VCaP (cell line): ENCODE measurements at regions not wholly inside any gene's neighbourhood (a gene's known extent, or its start where the extent isn't known, plus 50 kb on each side); places are given as distances from the start of the nearest gene placed in this dataset.

Source experiments
- H3K27ac ChIP-seq: fragments of 450-650 bp; 2 replicates; pipeline ENCODE4 v1.5.1; 2017
- CTCF ChIP-seq: fragments of 450-650 bp; conservative IDR thresholded peaks from 2 replicates; pipeline ENCODE4 v1.5.1; 2017; ENCODE audit warnings: mild to moderate bottlenecking, moderate library complexity

- H3K27ac ChIP-seq: no peak overlapping the region
- no peak for TF ChIP-seq CTCF
Observed at GRCh38 chr5:52043137-52043536, 659.9 kb downstream of the ISL1 start.

- no peak for TF ChIP-seq CTCF
- no peak overlapping the region for H3K27ac ChIP-seq
Observed at GRCh38 chr5:52043543-52043942, 660.3 kb downstream of the ISL1 start.

- no peak overlapping the region for H3K27ac ChIP-seq
Observed at GRCh38 chr5:52051759-52052158, 668.5 kb downstream of the ISL1 start.

GRCh38 chr5:52063186-52063585 is 679.9 kb downstream of the ISL1 start:
- H3K27ac ChIP-seq: no peak overlapping the region
- TF ChIP-seq CTCF: no peak

More at GRCh38 chr5:52051759-52052158, 668.5 kb downstream of the ISL1 start:
- no peak for TF ChIP-seq CTCF

GRCh38 chr5:52065182-52065581 is 681.9 kb downstream of the ISL1 start:
- H3K27ac ChIP-seq: no peak overlapping the region
- TF ChIP-seq CTCF: no peak

GRCh38 chr5:52069997-52070396 is 686.7 kb downstream of the ISL1 start:
- H3K27ac ChIP-seq: no peak overlapping the region

GRCh38 chr5:52073993-52074689 is 690.9 kb downstream of the ISL1 start:
- H3K27ac ChIP-seq: no peak overlapping the region
- TF ChIP-seq CTCF: no peak

More at GRCh38 chr5:52069997-52070396, 686.7 kb downstream of the ISL1 start:
- no peak for TF ChIP-seq CTCF
